WERI-Rb-1 (cell line): ENCODE measurements at regions not wholly inside any gene's neighbourhood (a gene's known extent, or its start where the extent isn't known, plus 50 kb on each side); places are given as distances from the start of the nearest gene placed in this dataset.

Experiments used
- DNase-seq: peaks from one replicate; pipeline ENCODE4 v3.0.0-alpha.2; 2020
- H3K27ac ChIP-seq: fragments of 250-450 bp; sonication (Bioruptor Pico); 2 replicates; pipeline ENCODE4 v1.5.1; 2020; ENCODE audit warnings: mild to moderate bottlenecking, moderate library complexity
- H3K27me3 ChIP-seq: fragments of 250-450 bp; sonication (Bioruptor Pico); 2 replicates; pipeline ENCODE4 v1.5.1; 2021; ENCODE audit warnings: mild to moderate bottlenecking, low read depth, moderate library complexity; ENCODE audit not compliant: insufficient read depth, severe bottlenecking
- H3K36me3 ChIP-seq: fragments of 250-450 bp; sonication (Bioruptor Pico); 2 replicates; pipeline ENCODE4 v1.5.1; 2020; ENCODE audit warnings: mild to moderate bottlenecking, moderate library complexity
- H3K4me3 ChIP-seq: 2 replicates; pipeline ENCODE4 v1.5.1; 2011; ENCODE audit warnings: low read depth, mild to moderate bottlenecking, control low read depth, low read length
- H3K9me3 ChIP-seq: fragments of 250-450 bp; sonication (Bioruptor Pico); 2 replicates; pipeline ENCODE4 v1.5.1; 2021; ENCODE audit warnings: mild to moderate bottlenecking, moderate library complexity; ENCODE audit not compliant: severe bottlenecking
- CTCF ChIP-seq: IDR thresholded peaks from 2 replicates; pipeline ENCODE4 v1.5.1; 2011; ENCODE audit warnings: low read depth, mild to moderate bottlenecking, control low read depth, inconsistent platforms, low read length

- DNase-seq: no peak
- no peak overlapping the region for H3K27ac ChIP-seq
- TF ChIP-seq CTCF: no peak
These were observed 63.0 kb upstream of the CPO start for GRCh38 chr2:206876216-206876860.

GRCh38 chr2:206881708-206882410 lies 57.5 kb upstream of the CPO start:
- no peak for TF ChIP-seq CTCF
- Histone ChIP-seq H3K27ac (no peak overlapping the region), H3K4me3 (no peak overlapping the region), H3K9me3 (no peaks in the 10 kb centered on the region), H3K36me3 (no peaks in the 10 kb centered on the region), H3K27me3 (no peaks in the 10 kb centered on the region)
- DNase-seq: no peak

More at GRCh38 chr2:206876216-206876860, 63.0 kb upstream of the CPO start:
- Histone ChIP-seq H3K27me3 (no peaks in the 10 kb centered on the region), H3K36me3 (no peaks in the 10 kb centered on the region), H3K4me3 (no peak overlapping the region), H3K9me3 (no peaks in the 10 kb centered on the region)

- H3K27ac ChIP-seq: no peak overlapping the region
- no peak overlapping the region for H3K4me3 ChIP-seq
- DNase-seq: no peak
- H3K36me3 ChIP-seq: no peaks in the 10 kb centered on the region
- H3K9me3 ChIP-seq: no peaks in the 10 kb centered on the region
- H3K27me3 ChIP-seq: no peaks in the 10 kb centered on the region
- no peak for TF ChIP-seq CTCF
These were observed 52.6 kb upstream of the CPO start for GRCh38 chr2:206886696-206887095.

GRCh38 chr2:206887745-206888144 lies 51.6 kb upstream of the CPO start:
- TF ChIP-seq CTCF: no peak
- H3K4me3 ChIP-seq: no peak overlapping the region
- H3K27me3 ChIP-seq: no peaks in the 10 kb centered on the region
- no peak for DNase-seq
- H3K36me3 ChIP-seq: no peaks in the 10 kb centered on the region
- no peaks in the 10 kb centered on the region for H3K9me3 ChIP-seq
- H3K27ac ChIP-seq: no peak overlapping the region
